GM19455 (cell line): ENCODE measurements at regions not wholly inside any gene's neighbourhood (a gene's known extent, or its start where the extent isn't known, plus 50 kb on each side); places are given as distances from the start of the nearest gene placed in this dataset.

Source experiments
- ATAC-seq: cut with Tn5 transposase; IDR thresholded peaks from one replicate; pipeline ENCODE4 v1.9.1; 2021; ENCODE audit not compliant: unreplicated experiment

DNA sequence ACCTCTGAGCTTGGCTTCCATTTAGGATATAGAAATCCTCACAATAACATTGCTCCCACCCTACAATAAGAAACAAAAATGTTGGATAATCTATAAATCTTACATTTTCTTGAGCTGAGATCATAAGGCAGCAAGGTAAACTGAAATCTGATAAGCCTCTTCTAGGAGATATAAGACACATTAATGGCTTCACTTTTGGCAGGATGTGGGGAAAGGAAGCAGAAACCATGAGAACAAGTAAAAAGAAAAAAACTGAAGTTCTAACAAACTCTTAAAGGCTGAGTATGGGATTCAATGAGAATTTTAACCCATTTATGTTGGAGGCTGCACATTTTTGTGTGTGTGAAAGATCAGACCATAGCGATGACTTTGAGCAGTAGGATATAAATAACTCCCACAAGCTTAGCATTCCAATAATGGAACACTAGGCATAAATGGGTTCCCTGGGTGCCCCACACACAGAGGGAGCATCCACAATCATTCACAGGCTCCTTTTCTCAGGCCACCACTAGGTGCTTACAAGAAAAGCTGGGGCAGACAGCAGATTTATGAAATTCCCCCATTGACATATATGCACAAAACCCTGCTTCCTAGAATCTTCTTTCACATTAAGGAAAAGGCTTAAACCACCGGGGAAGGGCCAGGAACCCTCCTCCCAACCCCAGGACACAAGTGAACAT lies 564.9 kb upstream of the MGMT start:
- ATAC-seq, result no peak

DNA sequence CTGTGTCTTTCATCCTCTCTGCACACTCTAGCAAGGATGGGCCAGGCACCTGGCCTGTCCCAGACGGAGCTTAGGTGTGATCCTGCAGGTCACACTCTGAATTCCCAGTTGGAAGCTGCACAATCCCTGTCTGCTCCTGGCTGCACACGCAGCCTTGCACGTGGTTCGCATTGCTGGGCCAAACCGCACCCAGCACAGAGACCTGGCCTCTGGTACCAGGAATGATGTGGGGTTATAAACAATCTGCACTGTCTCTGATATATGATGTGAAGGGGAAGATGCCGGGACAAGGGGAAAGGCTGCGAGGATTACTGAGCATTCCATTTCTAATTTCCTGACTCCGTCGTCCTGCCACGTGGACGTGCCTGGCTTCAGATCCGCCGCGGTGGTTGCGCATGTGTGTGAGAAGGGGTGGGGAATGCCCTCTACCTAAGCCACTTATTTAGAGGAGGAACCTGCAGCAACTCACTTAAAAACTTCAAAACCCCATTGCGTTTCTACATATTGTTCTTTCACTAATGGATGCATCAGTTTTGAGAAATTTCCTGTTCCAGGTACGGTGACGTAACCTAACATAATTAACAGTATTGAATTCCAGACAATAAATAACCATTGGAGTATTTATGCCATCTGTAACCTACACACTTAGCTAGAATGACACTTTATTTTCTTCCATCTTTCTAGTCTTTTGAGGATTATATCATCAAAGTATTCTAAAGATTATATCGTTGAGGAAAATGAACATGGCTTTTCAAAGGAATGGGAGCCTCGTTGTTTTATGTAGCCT lies 559.7 kb upstream of the MGMT start:
- ATAC-seq, result no peak

DNA sequence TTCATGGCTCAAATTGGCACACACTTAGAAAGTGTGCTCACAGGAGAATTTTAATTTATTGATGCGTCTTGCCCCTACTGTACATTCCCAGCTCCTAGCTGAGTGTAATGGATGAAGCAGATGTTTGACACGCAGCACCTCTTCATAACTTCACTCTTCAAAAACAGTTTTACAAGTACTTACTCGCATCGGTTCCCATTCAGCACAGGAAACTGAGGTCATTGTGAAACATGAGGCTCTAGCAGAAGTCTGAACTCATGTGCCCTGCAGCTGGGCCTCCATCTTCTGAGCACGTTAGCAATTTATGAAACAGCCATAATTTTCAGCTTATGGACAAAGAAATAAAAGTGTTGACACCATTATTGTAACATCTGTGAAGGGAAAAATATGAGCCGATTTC lies 558.9 kb upstream of the MGMT start:
- no peak for ATAC-seq

DNA sequence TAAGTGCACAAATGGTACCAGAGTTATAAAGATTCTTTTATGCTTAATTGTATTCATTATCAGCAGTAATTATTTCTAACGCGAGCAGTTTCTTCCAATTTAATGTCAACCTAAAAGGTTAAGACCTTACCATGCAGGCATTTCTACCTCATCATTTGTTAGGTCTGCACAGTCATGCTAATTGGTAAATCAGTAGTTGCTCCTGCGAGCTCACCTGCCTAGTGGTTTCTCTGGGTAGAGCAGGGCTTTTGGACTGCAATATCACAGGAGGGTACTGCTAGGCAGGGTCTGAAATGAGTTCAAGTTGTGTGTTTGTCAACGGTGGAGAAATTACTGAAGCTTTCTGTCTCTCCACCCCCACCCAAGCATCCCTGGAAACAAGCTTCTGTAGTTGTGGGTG lies 558.5 kb upstream of the MGMT start:
- ATAC-seq, result no peak

DNA sequence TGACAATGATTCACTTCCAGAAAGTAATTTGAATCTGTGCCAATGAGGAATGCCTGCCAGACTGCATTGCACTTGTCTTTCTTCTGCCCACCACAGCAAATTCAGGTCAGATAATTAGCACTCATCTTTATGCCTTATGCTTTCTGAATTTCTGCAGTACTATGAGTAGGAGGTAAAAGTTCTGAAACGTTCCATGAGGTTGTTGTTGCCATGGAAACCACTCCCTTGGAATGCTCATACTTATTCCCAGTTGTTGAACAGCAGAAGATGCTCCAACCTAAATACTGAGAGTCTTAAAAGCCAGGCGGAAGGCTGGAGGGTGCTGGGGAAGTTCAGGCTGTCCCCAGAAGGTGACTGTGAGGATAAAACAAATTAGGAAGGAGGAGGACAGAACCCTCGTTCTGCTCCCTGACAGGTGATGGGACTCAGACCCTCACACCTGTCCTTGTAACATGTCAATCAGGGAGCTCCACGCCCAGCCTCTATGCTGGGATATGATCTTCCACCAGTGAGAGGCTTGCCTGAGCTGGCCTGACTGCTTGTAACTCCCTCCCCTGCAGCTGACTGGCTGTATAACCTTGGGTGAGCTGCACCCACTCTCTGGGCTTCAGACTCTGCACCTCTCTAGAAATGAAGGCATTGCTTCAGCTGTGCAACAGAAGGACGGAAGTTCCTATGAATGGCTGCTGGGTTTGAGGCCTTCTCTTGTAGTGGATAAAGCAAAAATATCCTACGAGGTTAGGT lies 554.3 kb upstream of the MGMT start:
- ATAC-seq, result no peak

DNA sequence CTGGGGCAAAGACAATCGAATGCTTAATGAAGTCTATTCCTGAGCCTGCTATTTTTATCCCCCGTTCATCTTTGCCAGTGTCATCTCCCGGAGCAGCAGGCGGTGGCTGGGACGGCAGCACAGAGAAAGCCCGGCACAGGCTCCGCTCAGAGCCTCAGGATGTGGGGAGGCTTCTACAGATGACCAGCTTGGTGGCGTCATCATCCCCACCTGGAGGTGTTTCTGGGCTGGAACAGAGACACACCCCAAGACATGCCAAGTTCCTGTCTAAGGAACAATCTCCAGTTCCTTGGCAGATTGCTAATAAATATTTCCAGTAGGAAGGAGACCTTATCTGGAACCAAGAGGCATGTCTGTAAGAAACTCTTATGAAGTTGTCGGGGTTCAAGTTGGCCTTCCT lies 552.4 kb upstream of the MGMT start:
- ATAC-seq, result no peak

DNA sequence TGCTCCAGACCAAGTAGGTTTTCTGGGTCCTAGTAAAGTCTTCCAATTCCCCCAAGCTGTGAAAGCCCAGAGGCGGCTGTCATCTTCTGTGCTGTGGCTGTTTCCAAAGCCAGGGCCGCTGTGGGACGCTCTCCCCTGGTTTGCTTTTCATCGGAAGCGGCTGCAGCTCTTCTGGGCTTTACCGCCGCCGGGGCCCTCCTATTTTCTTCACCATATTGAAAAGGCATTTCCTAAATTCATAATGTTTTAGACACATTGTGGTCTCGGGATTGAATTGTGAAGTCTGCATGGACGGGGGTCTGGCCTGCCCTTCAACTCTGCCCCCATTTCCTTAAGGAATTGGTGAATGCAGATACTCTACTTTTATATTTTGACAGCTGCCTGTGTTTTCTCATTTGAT lies 551.4 kb upstream of the MGMT start:
- ATAC-seq, result no peak

DNA sequence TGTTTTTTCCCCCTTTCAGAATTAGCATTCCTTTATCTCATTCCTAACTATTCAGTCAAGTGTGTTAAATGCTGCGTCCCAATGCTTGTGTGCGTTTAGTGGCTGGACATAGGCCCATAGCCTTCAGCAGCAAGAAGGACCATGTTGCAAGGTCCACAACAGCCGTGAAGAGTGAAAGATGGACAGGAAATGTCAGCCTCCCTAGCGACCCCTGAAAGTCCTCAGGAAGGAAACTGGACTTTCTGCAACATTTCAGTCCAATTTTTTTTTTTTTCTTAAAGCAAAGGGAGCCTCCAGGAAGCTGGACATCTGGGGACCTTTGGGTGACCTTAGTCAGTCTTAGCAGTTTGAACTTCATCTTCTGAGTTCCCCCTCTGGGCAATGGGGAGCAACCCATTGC lies 550.7 kb upstream of the MGMT start:
- no peak for ATAC-seq

DNA sequence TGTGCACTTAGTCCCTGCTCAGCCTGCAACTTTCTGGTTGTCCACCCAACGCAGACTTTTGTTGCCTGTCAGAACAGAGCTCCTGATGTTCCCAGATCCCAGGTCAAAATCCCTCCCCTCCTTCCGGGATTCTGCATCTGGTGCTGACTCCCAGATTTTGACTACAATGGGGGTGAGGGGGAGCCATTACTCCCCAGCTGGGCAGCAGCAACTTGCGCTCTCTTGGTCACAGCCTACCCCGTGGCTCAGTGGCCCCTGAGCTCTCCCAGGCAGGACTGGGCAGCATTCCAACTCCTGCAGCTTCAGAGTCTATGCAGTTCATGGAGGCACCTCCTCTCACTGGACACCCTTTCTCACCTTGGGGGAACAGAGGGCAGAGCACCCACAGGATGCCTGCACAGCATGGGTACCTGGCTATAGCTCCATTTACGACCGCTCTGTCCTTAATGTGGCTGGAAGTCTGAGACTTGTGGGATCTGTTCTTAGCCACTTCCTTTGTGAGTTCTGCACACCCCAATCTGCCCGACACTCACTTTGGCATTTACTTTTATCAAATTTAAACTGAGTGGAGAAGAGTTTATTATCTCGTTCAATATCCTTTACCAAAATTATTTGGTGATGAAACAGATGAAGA lies 545.5 kb upstream of the MGMT start:
- ATAC-seq, result no peak

DNA sequence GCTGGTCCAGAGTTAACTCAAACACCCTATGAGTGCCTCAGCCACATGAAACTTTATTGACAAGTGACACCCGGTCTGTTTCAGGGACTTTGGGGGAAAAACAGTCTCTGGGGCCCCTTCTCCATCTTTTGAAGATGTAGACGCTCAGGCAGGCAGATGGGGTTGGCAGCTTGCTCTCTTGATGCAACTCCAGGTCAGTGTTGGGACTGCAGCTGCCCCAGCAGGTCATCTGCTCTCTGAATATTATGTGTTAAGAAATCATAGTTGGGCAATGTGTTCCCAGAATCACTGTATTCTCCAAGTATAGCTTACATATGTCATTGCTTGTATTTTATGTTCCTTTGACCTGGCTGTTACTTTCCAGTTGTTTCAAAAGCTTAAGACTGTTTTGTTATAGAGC lies 544.9 kb upstream of the MGMT start:
- no peak for ATAC-seq

DNA sequence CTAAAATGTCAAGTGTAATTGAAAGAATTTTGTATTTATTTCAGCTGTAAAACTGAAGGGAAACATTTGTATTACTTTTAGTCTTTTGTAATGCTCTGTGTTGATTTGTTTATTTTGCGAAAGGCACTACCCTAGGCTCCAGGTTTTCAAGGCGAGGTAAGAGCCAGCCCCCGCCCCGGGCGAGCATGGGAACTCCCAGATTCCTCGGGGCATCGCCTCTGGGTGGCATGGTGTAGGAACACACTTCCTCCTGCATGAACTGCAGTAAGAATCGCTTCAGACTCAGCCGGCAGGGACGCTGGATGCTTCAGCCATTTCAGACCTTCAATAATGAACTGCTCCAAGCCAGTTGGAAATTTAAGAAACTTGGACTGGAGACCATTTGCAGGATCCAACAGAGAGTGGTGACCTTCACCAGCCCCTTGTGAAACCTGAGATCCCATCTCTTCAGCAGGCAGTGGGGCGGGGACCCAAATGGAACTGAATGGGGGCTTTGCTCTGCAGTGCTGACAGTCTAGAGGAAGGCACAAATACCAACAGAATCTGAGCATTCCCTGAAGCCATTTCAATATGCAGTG lies 544.3 kb upstream of the MGMT start:
- no peak for ATAC-seq

DNA sequence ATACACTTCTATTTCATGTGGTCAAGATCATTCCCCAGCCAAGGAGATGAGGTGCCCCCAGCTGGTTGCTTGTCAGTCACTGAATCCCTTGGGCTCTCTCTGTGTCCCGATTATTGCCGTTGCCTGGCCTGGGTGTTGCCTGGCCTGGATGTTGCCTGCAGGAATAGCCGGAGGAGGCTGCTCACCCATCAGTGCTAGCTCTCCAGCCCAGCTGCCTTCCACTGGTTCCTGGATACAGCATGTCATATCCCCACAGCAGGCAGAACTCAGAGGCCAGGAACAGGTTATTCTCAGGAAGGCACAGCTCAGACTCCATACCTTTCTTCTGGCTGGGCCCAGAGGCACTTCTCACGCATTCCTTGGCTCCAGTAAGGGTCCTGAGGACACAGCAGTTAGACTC lies 542.1 kb upstream of the MGMT start:
- no peak for ATAC-seq

DNA sequence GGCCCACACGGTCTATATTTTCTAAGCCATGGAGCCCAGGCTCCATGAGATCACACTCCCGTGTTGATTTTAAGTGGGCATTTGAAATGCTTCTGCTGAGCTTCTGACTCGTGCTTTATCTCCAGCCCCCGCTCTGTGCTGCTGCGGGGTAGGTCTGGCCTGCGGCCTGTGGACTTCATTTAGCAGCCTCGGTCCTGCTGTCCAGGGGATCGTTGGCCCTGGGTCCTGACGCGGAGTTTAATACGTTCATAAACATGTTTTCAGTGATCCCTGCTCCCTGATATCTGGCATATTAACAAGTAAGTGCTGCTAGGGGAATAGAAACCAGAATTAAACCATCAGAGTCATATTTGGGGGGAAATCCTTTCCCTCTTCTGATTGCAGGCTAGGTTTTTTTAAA lies 540.3 kb upstream of the MGMT start:
- no peak for ATAC-seq

DNA sequence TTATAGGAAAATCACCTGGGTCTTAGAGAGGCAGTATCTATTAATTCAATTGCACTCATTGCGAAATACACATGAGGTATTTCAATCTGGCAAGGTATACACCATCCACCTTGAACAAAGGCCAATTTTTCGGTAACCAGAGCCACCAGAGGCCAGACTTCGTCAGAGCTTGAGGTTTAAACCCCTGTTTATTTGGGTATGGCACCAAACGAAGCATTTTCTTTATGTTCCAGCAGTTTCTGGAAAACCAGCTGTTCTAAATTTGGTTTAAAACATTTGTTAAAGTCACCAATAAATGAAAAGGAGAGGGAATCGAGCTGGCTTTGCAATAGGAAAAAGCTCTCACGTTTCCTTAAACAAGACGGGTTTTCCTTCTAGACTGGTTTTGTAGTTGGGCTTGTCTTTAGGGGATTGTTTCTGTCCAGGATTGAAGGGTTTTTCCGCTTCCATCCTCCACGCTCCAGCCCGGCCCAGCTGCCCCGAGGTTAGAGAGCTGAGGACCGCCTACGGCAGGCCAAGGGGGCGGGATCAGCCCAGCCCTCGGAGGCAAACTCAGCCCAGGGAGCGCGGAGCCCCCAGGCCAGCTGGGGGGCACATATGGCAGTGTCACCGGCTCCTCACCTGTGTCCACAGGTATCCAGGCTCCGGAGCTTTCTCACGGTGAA lies 539.4 kb upstream of the MGMT start:
- ATAC-seq, result no peak

DNA sequence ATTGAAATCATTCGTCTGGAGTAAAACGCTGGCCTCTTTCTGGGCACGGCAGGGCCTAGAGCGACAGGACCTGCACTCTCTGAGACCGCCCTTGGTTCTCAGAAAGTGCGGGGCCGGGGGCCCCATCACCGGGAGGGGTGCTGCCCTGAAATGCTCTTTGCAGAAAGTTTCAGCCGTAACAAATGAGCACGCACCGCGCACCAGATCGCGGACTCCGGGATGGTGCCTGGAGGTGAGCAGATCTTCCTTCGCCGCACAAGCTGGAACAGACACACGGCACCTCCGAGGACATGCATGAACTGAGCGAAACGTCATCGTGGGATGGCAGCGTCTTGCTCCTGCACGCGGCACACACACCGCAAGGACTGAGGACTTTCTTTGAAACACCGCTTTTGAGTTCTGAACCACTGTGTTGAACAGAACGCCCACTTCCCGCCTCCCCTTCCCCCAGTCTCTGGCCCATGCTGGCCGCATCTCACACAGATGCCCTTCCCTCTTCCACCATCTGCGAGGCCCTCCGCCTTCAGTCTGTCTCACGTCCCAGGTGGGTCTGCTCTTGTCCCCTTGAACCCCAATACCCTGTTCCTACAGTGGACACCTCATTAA lies 538.7 kb upstream of the MGMT start:
- no peak for ATAC-seq

DNA sequence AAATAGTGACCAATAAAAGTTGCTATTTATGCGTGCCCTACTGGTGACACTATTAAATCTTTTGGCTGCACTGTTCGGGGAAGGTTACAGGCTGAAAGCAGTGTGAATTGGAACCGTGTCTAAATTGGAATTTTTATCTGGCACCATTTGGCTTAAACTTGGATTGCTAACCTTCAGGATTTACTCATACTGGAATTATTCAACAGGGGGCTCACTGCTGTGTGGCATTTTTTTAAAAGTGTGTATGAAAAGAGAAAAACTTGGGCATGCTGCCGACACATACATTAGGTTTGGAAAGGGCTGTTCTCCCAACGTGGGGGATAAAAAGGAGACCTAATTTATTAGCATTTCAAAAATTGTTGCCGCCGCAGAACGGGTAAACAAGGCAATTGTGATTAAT lies 537.9 kb upstream of the MGMT start:
- ATAC-seq, result no peak

DNA sequence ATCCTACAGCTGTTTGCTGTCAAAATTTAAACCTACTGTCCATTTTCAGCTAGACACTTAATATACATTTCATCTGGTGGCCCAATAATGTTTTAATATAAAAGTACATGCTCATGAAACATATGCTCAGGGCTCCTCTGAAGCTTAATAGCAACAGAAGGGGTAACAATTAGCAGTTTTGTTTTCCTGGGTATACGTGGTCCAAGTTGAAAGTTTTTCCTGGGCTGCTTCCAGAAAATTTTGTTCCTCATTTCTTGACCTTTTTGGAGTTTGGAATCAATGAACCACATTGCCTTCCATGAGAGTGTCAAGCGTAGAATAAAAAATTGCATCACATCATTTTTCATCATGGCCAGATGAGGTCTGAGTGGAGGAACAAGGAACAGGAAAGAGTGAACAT lies 537.3 kb upstream of the MGMT start:
- no peak for ATAC-seq

DNA sequence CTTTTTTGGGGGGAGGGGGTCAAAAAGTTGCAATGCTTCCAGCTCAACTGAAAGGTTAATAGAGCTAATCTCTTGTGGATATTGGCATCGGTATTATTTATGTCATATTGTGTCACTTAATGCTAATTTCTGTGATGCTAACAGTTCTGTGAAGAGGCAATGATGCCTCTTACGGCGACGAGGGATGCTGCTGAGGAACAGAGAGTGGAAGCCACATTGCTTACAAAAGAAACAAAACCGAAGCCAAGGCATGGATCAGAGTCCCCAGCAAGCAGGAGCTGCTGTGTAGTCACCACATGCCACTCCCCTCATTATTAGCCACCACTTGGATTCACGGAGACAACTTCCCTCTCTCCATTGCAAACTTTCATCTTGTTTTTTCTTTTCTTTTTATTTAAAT lies 536.5 kb upstream of the MGMT start:
- ATAC-seq, result no peak

DNA sequence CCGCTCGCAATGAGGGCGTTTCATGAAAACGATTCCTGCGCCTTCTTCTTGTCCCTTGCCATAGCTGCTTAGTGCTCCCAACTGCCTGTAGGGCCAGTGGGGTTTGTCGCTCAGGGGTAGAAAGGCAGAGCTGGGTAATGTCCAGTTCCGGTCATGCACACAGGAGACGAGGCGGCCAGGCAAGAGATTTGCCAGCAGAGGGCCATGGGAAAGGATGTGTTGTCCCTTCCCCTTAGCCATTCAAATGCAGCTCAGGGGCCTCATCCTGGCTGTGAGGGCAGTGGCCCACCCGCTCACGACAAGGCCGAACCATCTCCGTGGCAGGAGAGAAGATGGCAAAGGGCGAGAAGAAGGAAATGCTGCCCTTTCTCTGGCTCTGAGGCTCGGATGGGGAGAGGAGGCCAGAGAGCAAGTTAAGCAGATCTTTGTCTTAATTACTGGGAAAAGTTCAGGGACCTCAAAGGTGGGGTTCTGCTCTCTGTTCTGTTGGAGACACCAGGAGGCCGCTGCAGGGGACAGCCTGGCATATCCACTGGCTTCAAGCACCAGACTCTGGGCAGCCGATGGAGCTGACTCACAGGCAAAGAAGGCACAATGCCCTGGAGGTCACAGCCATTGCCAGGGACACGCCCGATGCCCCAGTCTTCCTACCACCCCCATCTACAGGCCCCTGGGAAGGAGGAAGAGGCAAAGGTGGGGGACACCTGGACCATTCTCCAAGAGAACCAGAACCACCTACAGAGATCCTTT lies 534.8 kb upstream of the MGMT start:
- ATAC-seq, result no peak

DNA sequence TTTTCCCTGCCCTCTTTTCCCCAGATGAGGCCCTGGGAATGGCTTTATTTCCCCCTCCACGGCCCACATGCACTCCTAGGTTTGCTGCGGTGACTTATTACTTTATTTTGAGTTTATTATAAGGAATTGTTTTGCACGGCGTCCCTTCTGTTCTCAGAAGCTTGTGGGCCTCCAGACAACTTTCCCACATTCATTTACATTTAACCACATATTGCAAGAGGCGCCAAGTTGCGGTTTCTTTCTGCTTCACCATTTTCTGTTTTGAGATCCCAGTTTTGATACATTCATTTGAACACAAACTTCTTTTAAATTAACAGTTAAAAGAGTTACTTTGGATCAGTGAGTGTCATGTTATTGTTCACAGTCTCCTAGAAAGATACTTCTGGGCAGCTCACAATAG lies 532.5 kb upstream of the MGMT start:
- no peak for ATAC-seq
